ENCODE measurements at regions not wholly inside any gene's neighbourhood (a gene's known extent, or its start where the extent isn't known, plus 50 kb on each side); places are given as distances from the start of the nearest gene placed in this dataset.

GRCh38 chr5:28451483-28451882 is 1413.1 kb upstream of the CDH9 start:
- TF ChIP-seq POLR2A (IDR thresholded peaks at IDR 0.05) (no peak), CTCF (IDR thresholded peaks at IDR 0.05) (no peak), EP300 (IDR thresholded peaks at IDR 0.05) (no peak), POLR2AphosphoS5 (IDR thresholded peaks at IDR 0.05) (no peak)
- Histone ChIP-seq H3K4me3 (no peak overlapping the region), H3K27ac (no peak overlapping the region), H3K4me1 (no peaks in the 10 kb centered on the region), H3K9me3 (no peaks in the 10 kb centered on the region), H3K36me3 (no peaks in the 10 kb centered on the region), H3K27me3 (no peaks in the 10 kb centered on the region)
- DNase-seq (ENCODE audit: low spot score in 2 of 2) = no peak

- DNase-seq (ENCODE audit: low spot score in 2 of 2) = no peak
- Histone ChIP-seq H3K4me3 (no peak overlapping the region), H3K27ac (no peak overlapping the region), H3K27me3 (no peaks in the 10 kb centered on the region), H3K9me3 (no peaks in the 10 kb centered on the region), H3K4me1 (no peaks in the 10 kb centered on the region), H3K36me3 (no peaks in the 10 kb centered on the region)
- TF ChIP-seq POLR2A (IDR thresholded peaks at IDR 0.05) = no peak
- no peak for TF ChIP-seq CTCF (IDR thresholded peaks at IDR 0.05)
- TF ChIP-seq EP300 (IDR thresholded peaks at IDR 0.05) = no peak
- no peak for TF ChIP-seq POLR2AphosphoS5 (IDR thresholded peaks at IDR 0.05)
- WGBS = 45% methylated on average over 3 of the region's 3 CpGs
These were observed 1412.6 kb upstream of the CDH9 start for GRCh38 chr5:28450997-28451396.

- Histone ChIP-seq H3K9me3 (peaks cover 6% of the 10 kb centered on the region), H3K4me3 (no peak overlapping the region), H3K27ac (no peak overlapping the region), H3K36me3 (no peaks in the 10 kb centered on the region), H3K4me1 (no peaks in the 10 kb centered on the region), H3K27me3 (no peaks in the 10 kb centered on the region)
- TF ChIP-seq CTCF (IDR thresholded peaks at IDR 0.05) (no peak), POLR2AphosphoS5 (IDR thresholded peaks at IDR 0.05) (no peak), POLR2A (IDR thresholded peaks at IDR 0.05) (no peak), EP300 (IDR thresholded peaks at IDR 0.05) (no peak)
- WGBS = 61% methylated on average over 4 of the region's 4 CpGs
- DNase-seq (ENCODE audit: low spot score in 2 of 2) = no peak
These were observed 1410.4 kb upstream of the CDH9 start for GRCh38 chr5:28448791-28449190.

GRCh38 chr5:28430565-28431178 is 1392.3 kb upstream of the CDH9 start:
- Histone ChIP-seq H3K27ac (no peak overlapping the region), H3K4me1 (no peaks in the 10 kb centered on the region), H3K36me3 (no peaks in the 10 kb centered on the region), H3K4me3 (no peak overlapping the region), H3K9me3 (no peaks in the 10 kb centered on the region), H3K27me3 (no peaks in the 10 kb centered on the region)
- no peak for TF ChIP-seq POLR2A (IDR thresholded peaks at IDR 0.05)
- TF ChIP-seq EP300 (IDR thresholded peaks at IDR 0.05) = no peak
- TF ChIP-seq CTCF (IDR thresholded peaks at IDR 0.05) = no peak
- TF ChIP-seq POLR2AphosphoS5 (IDR thresholded peaks at IDR 0.05) = no peak
- DNase-seq (ENCODE audit: low spot score in 2 of 2) = no peak
- WGBS = 72% methylated on average over 5 of the region's 5 CpGs

- DNase-seq (ENCODE audit: low spot score in 2 of 2) = no peak
- Histone ChIP-seq H3K27me3 (no peaks in the 10 kb centered on the region), H3K9me3 (no peaks in the 10 kb centered on the region), H3K36me3 (no peaks in the 10 kb centered on the region), H3K4me3 (no peak overlapping the region), H3K4me1 (no peaks in the 10 kb centered on the region), H3K27ac (no peak overlapping the region)
- TF ChIP-seq EP300 (IDR thresholded peaks at IDR 0.05) (no peak), POLR2AphosphoS5 (IDR thresholded peaks at IDR 0.05) (no peak), CTCF (IDR thresholded peaks at IDR 0.05) (no peak), POLR2A (IDR thresholded peaks at IDR 0.05) (no peak)
- WGBS = 71% methylated on average over 3 of the region's 3 CpGs
These were observed 1382.8 kb upstream of the CDH9 start for GRCh38 chr5:28421141-28421540.
